ENCODE measurements at regions not wholly inside any gene's neighbourhood (a gene's known extent, or its start where the extent isn't known, plus 50 kb on each side); places are given as distances from the start of the nearest gene placed in this dataset.

DNA sequence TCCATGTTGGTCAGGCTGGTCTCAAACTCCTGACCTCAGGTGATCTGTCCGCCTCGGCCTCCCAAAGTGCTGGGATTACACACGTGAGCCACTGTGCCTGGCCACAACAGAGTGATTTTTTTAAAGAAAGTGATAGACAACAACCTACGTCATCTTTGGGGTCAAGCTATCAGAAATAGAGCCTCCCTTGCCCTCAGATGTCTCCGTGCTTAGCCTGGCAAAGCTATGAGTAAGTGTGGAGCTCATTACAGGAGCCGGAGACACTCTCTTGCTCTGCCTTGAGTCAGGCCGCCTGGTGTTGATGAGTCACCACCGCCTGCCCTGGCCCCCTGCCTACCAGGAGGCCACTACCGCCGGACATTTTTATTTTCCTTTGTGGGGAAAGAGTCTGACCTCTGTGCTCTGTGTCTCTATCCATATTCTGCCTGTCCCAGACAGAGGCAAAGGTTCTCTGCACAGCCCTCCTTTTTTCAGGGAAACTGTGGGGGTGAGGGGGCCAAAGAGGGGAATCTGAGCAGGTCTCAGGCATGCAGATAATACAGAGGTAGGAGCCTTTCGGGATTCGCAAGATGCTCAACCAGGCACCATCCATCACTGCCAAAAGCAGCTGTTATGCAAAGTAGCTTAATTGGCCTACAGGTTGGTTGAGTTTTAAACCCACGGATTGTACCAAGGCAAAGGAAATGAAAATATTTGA, 123.7 kb upstream of the CPEB4 start:
- Histone ChIP-seq H4K91ac (ENCODE audit: insufficient read depth, low read depth, low read length) (no peak overlapping the region; the same call in 1 of the 2 replicates), H2AFZ (replicated peaks; ENCODE audit: low read length, poor library complexity) (peak overlapping the region; percentile 57), H3K79me1 (ENCODE audit: low read depth in 1 of 2, low read length in 2 of 2) (no peaks in the 10 kb centered on the region), H3K36me3 (ENCODE audit: control insufficient read depth, insufficient read depth, low read length) (no peaks in the 10 kb centered on the region), H3K4me2 (ENCODE audit: low read depth, low read length) (0 out of 2 replicates have a peak overlapping the region, but pooled peaks have one; percentile 11), H3K9me3 (ENCODE audit: control insufficient read depth, insufficient read depth, low read length) (no peaks in the 10 kb centered on the region), H3K9me1 (ENCODE audit: insufficient read depth, low read length) (peaks cover 9% of the 10 kb centered on the region; the same call in 1 of the 2 replicates), H2BK20ac (ENCODE audit: low read depth, low read length) (peak overlapping the region; percentile 23), H3K4me1 (ENCODE audit: control insufficient read depth, insufficient read depth, low read length) (peaks cover 7% of the 10 kb centered on the region), H2AK5ac (ENCODE audit: low read depth, low read length) (no peak overlapping the region), H3K4ac (ENCODE audit: low read depth, low read length) (peak overlapping the region; percentile 7; the same call in 1 of the 2 replicates), H2BK15ac (ENCODE audit: low read depth, low read length) (peak overlapping the region; percentile 41; the same call in 1 of the 3 replicates), H3K9ac (ENCODE audit: low read depth, low read length) (no peak overlapping the region), H3K18ac (ENCODE audit: low read depth, low read length) (peak overlapping the region; percentile 50), H2AK9ac (replicated peaks; ENCODE audit: low read depth, low read length, poor library complexity) (no peak overlapping the region), H3K4me3 (ENCODE audit: insufficient read depth, low read depth, low read length) (no peak overlapping the region), H4K5ac (ENCODE audit: low read depth, low read length) (peak overlapping the region; percentile 11; the same call in 1 of the 2 replicates), H3K56ac (ENCODE audit: extremely low read depth, insufficient read depth, low read length) (no peak overlapping the region), H4K8ac (ENCODE audit: low read depth in 2 of 2, low read length in 2 of 2) (peak overlapping the region; percentile 26 to 34; a peak in 2 of 4 replicates), H2BK120ac (ENCODE audit: low read depth, low read length) (peak overlapping the region; percentile 71), H3K23ac (ENCODE audit: low read depth, low read length) (no peak overlapping the region), H2BK5ac (ENCODE audit: low read depth, low read length, poor library complexity, severe bottlenecking) (no peak overlapping the region), H3K14ac (replicated peaks; ENCODE audit: low read depth, low read length) (peak overlapping the region; percentile 6; the same call in 1 of the 2 replicates), H3K27me3 (ENCODE audit: control insufficient read depth, insufficient read depth, low read length) (no peaks in the 10 kb centered on the region; the same call in 1 of the 2 replicates), H3K27ac (ENCODE audit: insufficient read depth, low read length) (peak overlapping the region; percentile 59), H4K20me1 (ENCODE audit: insufficient read depth, low read length) (no peaks in the 10 kb centered on the region)
- intact Hi-C loops (cut with micrococcal nuclease): loop anchor here (1.0 to 5.0 kb wide), 2 partner anchors 17 to 123 kb away; partner anchors contain the start of gene CPEB4
- BruUV-seq (replicated peaks): no TSS peak
- in situ Hi-C loops (cut with MboI; ENCODE audit: low sequenced_read_pairs): no loop called here
- ChIA-PET POLR2A (ENCODE audit: unreplicated experiment) (no interaction called here), CTCF (interaction anchor here (0.6 to 0.9 kb wide), 2 partner anchors 11 to 73 kb away, joined by 3 to 4 read pairs; no protein-coding TSS in a partner anchor)
- ATAC-seq (ENCODE audit: low read depth) (peak; percentile 99), DNase-seq (peak; percentile 96)
- dilution Hi-C loops (cut with HindIII; ENCODE audit: low sequenced_read_pairs, unreplicated experiment): no loop called here
- TF ChIP-seq MAZ (IDR thresholded peaks at IDR 0.05; ENCODE audit: borderline replicate concordance, low read depth, low read length): 0 out of 2 replicates have a peak, but pooled peaks have one; percentile 36
- peak; percentile 99 for TF ChIP-seq FOS (IDR thresholded peaks at IDR 0.05; ENCODE audit: low read depth, low read length)
- no peak for TF ChIP-seq MXI1 (IDR thresholded peaks at IDR 0.05; ENCODE audit: borderline replicate concordance, low read depth, low read length)
- no peak for TF ChIP-seq RCOR1 (IDR thresholded peaks at IDR 0.05; ENCODE audit: insufficient replicate concordance, low read length)
- TF ChIP-seq CEBPB (IDR thresholded peaks at IDR 0.05; ENCODE audit: low read depth, low read length): peak; percentile 80
- peak; percentile 11; the same call in 1 of the 2 replicates for TF ChIP-seq RAD21 (IDR thresholded peaks at IDR 0.05; ENCODE audit: low read length)
- peak; percentile 14; the same call in 1 of the 2 replicates for TF ChIP-seq SMC3 (IDR thresholded peaks at IDR 0.05; ENCODE audit: low read depth, low read length)
- TF ChIP-seq RFX5 (IDR thresholded peaks at IDR 0.05; ENCODE audit: low read depth, low read length): peak; percentile 32; the same call in 1 of the 2 replicates
- TF ChIP-seq BHLHE40 (IDR thresholded peaks at IDR 0.05; ENCODE audit: low read depth, low read length): peak; percentile 76; the same call in 1 of the 2 replicates
- WGBS, 2 experiments (ENCODE audit: extremely low coverage in 2 of 2, insufficient read length in 1 of 2): 0% methylated on average over 3 of the region's 13 CpGs; no CpG with 5 or more reads in 1 of the 2 experiments
